ENCODE measurements at regions not wholly inside any gene's neighbourhood (a gene's known extent, or its start where the extent isn't known, plus 50 kb on each side); places are given as distances from the start of the nearest gene placed in this dataset.

- no peak for DNase-seq (ENCODE audit: low read depth)
- Histone ChIP-seq H3K9me3 (ENCODE audit: control insufficient read depth, low read length) (peaks cover 3% of the 10 kb centered on the region), H3K9ac (ENCODE audit: low read length) (no peak overlapping the region), H3K36me3 (ENCODE audit: control insufficient read depth, insufficient read depth, low read length, severe bottlenecking) (no peaks in the 10 kb centered on the region), H3K27me3 (replicated peaks; ENCODE audit: control insufficient read depth, insufficient read depth, low read length) (no peaks in the 10 kb centered on the region), H3K4me1 (ENCODE audit: control insufficient read depth, insufficient read depth, low read length) (no peaks in the 10 kb centered on the region), H3K4me3 (ENCODE audit: low read length) (no peak overlapping the region)
Observed at GRCh38 chr5:24916863-24917262, 272.1 kb upstream of the CDH10 start.

DNA sequence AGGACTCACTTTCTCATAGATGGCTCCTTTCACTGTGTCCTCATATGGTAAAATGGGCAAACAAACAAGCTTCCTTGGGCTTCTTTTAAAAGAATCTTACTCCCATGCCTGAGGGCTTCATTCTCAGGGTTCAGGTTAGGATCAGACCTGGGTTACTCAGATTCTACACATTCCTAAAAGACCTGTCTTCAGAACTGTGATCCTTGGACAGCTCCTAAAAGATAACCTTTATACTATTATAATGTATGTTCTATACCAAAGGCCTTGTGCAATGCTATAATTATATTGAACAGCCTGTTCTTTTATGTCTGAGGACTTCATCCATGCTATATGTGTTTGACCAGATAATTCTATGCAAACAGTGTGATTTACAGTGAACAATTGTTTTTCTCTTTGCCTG lies 264.4 kb upstream of the CDH10 start:
- Histone ChIP-seq H3K9ac (ENCODE audit: low read length) (no peak overlapping the region), H3K9me3 (ENCODE audit: control insufficient read depth, low read length) (no peaks in the 10 kb centered on the region), H3K4me1 (ENCODE audit: control insufficient read depth, insufficient read depth, low read length) (no peaks in the 10 kb centered on the region), H3K27me3 (replicated peaks; ENCODE audit: control insufficient read depth, insufficient read depth, low read length) (no peaks in the 10 kb centered on the region), H3K36me3 (ENCODE audit: control insufficient read depth, insufficient read depth, low read length, severe bottlenecking) (no peaks in the 10 kb centered on the region), H3K4me3 (ENCODE audit: low read length) (no peak overlapping the region)
- no peak for DNase-seq (ENCODE audit: low read depth)

- H3K4me3 ChIP-seq (ENCODE audit: low read length) = no peak overlapping the region
- no peaks in the 10 kb centered on the region for H3K36me3 ChIP-seq (ENCODE audit: control insufficient read depth, insufficient read depth, low read length, severe bottlenecking)
- no peaks in the 10 kb centered on the region for H3K9me3 ChIP-seq (ENCODE audit: control insufficient read depth, low read length)
- no peaks in the 10 kb centered on the region for H3K27me3 ChIP-seq (replicated peaks; ENCODE audit: control insufficient read depth, insufficient read depth, low read length)
- H3K9ac ChIP-seq (ENCODE audit: low read length) = no peak overlapping the region
- DNase-seq (ENCODE audit: low read depth) = no peak
- H3K4me1 ChIP-seq (ENCODE audit: control insufficient read depth, insufficient read depth, low read length) = no peaks in the 10 kb centered on the region
Observed at GRCh38 chr5:24906689-24907088, 261.9 kb upstream of the CDH10 start.

DNA sequence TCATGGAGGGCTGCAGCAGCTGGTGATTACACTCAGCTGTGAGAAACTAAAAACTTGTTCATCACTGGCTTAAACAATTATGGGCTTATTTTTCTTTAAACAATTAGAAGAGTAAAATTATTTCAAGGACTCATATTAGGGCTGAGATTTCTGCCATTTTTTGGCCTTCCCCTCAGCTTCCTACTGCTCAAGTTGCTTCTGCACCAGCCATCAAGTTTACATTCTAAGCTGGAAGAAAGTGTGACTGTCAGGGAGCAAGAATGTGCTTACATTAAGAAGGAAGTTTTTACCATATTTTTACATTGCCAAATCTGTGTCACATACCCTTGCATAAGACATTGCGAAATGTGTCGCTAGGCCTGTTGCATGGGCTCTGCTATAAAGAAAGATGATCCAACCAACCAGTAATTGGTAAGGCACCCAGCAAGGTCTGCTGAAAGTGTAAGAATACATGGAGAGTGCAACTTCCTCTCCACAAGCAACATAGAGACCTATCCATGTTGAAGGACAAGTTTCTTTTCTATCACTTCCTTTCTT lies 260.3 kb upstream of the CDH10 start:
- DNase-seq (ENCODE audit: low read depth) = peak; percentile 61
- no peaks in the 10 kb centered on the region for H3K27me3 ChIP-seq (replicated peaks; ENCODE audit: control insufficient read depth, insufficient read depth, low read length)
- no peaks in the 10 kb centered on the region for H3K9me3 ChIP-seq (ENCODE audit: control insufficient read depth, low read length)
- H3K9ac ChIP-seq (ENCODE audit: low read length) = no peak overlapping the region
- H3K4me3 ChIP-seq (ENCODE audit: low read length) = no peak overlapping the region
- H3K4me1 ChIP-seq (ENCODE audit: control insufficient read depth, insufficient read depth, low read length) = no peaks in the 10 kb centered on the region
- no peaks in the 10 kb centered on the region for H3K36me3 ChIP-seq (ENCODE audit: control insufficient read depth, insufficient read depth, low read length, severe bottlenecking)

DNA sequence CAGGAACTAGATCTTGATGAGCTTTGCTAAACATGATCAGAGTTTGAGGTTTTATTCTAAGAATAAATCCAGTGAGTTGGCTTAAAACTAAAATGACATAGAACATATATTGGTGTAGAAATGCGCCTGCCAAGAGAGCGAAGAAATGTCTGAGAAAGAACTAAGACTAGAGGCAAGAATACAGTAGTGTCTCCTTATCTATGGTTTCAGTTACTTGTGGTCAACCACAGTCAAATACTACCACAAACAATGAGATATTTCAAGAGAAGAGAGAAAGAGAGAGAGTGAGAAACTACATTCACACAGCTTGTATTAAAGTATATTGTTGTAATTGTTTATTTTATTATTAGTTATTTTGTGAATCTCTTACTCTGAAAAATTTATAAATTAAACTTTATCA lies 254.4 kb upstream of the CDH10 start:
- DNase-seq (ENCODE audit: low read depth) = no peak
- no peaks in the 10 kb centered on the region for H3K4me1 ChIP-seq (ENCODE audit: control insufficient read depth, insufficient read depth, low read length)

DNA sequence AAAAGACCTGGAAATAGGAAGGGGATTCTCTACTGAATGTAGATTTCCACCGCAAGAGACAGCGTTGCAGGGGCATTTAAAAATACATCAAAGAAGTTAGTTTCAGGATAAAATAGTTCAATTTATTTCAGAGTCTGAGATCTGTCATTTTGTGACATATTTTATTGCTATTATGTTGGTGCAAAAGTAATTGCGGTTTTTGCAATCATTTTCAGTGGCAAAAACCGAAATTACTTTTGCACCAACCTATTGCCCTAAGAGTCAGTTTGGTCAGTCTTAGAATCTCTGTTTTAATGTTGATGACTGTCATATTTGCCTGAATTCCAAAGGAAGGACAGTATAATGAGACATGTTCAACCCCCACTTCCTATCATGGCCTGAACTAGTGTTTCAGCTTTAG lies 219.5 kb upstream of the CDH10 start:
- no peaks in the 10 kb centered on the region for H3K27me3 ChIP-seq (replicated peaks; ENCODE audit: control insufficient read depth, insufficient read depth, low read length)
- no peaks in the 10 kb centered on the region for H3K9me3 ChIP-seq (ENCODE audit: control insufficient read depth, low read length)
- DNase-seq (ENCODE audit: low read depth) = no peak
- H3K4me3 ChIP-seq (ENCODE audit: low read length) = no peak overlapping the region
- H3K4me1 ChIP-seq (ENCODE audit: control insufficient read depth, insufficient read depth, low read length) = no peaks in the 10 kb centered on the region
- H3K36me3 ChIP-seq (ENCODE audit: control insufficient read depth, insufficient read depth, low read length, severe bottlenecking) = no peaks in the 10 kb centered on the region
- no peak overlapping the region for H3K9ac ChIP-seq (ENCODE audit: low read length)

More for the DNA sequence above, 254.4 kb upstream of the CDH10 start:
- Histone ChIP-seq H3K36me3 (ENCODE audit: control insufficient read depth, insufficient read depth, low read length, severe bottlenecking) (no peaks in the 10 kb centered on the region), H3K9me3 (ENCODE audit: control insufficient read depth, low read length) (no peaks in the 10 kb centered on the region), H3K27me3 (replicated peaks; ENCODE audit: control insufficient read depth, insufficient read depth, low read length) (no peaks in the 10 kb centered on the region), H3K4me3 (ENCODE audit: low read length) (no peak overlapping the region), H3K9ac (ENCODE audit: low read length) (no peak overlapping the region)

GRCh38 chr5:24862117-24862516 lies 217.3 kb upstream of the CDH10 start:
- Histone ChIP-seq H3K9ac (ENCODE audit: low read length) (no peak overlapping the region), H3K27me3 (replicated peaks; ENCODE audit: control insufficient read depth, insufficient read depth, low read length) (no peaks in the 10 kb centered on the region), H3K9me3 (ENCODE audit: control insufficient read depth, low read length) (no peaks in the 10 kb centered on the region), H3K4me1 (ENCODE audit: control insufficient read depth, insufficient read depth, low read length) (no peaks in the 10 kb centered on the region), H3K36me3 (ENCODE audit: control insufficient read depth, insufficient read depth, low read length, severe bottlenecking) (no peaks in the 10 kb centered on the region), H3K4me3 (ENCODE audit: low read length) (no peak overlapping the region)
- DNase-seq (ENCODE audit: low read depth) = no peak

GRCh38 chr5:24855485-24855884 lies 210.7 kb upstream of the CDH10 start:
- Histone ChIP-seq H3K4me1 (ENCODE audit: control insufficient read depth, insufficient read depth, low read length) (no peaks in the 10 kb centered on the region), H3K36me3 (ENCODE audit: control insufficient read depth, insufficient read depth, low read length, severe bottlenecking) (no peaks in the 10 kb centered on the region), H3K9ac (ENCODE audit: low read length) (no peak overlapping the region), H3K9me3 (ENCODE audit: control insufficient read depth, low read length) (no peaks in the 10 kb centered on the region), H3K27me3 (replicated peaks; ENCODE audit: control insufficient read depth, insufficient read depth, low read length) (no peaks in the 10 kb centered on the region), H3K4me3 (ENCODE audit: low read length) (no peak overlapping the region)
- no peak for DNase-seq (ENCODE audit: low read depth)

DNA sequence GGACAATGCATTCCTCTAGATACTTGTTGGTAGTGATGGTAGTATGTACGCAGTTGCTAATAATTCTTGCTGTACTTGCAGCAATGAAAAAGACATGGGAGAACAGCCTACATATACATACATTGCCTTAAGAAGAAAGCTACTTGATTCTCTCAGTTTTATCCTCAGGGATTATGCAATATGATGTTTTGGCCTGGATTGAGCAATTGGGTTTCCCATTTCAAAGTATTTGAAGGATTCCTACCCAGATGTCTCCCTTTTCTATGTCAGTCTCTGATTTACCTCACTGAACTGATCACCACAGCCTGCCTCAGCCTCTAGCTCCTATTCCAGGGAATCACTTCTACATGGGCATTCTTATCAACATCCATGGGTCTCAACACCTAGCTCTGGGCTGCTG lies 210.1 kb upstream of the CDH10 start:
- Histone ChIP-seq H3K4me3 (ENCODE audit: low read length) (no peak overlapping the region), H3K36me3 (ENCODE audit: control insufficient read depth, insufficient read depth, low read length, severe bottlenecking) (no peaks in the 10 kb centered on the region), H3K9ac (ENCODE audit: low read length) (no peak overlapping the region), H3K9me3 (ENCODE audit: control insufficient read depth, low read length) (no peaks in the 10 kb centered on the region), H3K27me3 (replicated peaks; ENCODE audit: control insufficient read depth, insufficient read depth, low read length) (no peaks in the 10 kb centered on the region), H3K4me1 (ENCODE audit: control insufficient read depth, insufficient read depth, low read length) (no peaks in the 10 kb centered on the region)
- DNase-seq (ENCODE audit: low read depth) = peak; percentile 8

DNA sequence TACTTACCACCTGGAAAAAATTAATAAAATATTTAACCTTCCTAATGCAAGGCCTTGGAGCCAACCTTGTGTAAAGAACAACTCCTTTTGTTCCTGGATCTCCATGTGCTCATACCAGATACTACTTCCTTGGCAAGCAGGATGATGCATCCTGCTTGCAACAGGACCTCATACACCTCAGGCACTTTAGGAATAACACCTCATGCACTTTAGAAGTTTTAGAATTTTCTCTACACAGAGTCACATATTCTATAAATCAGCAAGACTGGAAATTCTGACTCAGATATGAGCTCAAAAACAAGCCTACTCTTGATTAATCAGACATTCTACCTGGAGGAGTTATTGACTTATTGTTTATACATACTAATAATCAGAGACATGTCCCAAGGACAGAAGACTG lies 209.6 kb upstream of the CDH10 start:
- Histone ChIP-seq H3K9me3 (ENCODE audit: control insufficient read depth, low read length) (no peaks in the 10 kb centered on the region), H3K4me3 (ENCODE audit: low read length) (no peak overlapping the region), H3K9ac (ENCODE audit: low read length) (no peak overlapping the region), H3K36me3 (ENCODE audit: control insufficient read depth, insufficient read depth, low read length, severe bottlenecking) (no peaks in the 10 kb centered on the region), H3K27me3 (replicated peaks; ENCODE audit: control insufficient read depth, insufficient read depth, low read length) (no peaks in the 10 kb centered on the region), H3K4me1 (ENCODE audit: control insufficient read depth, insufficient read depth, low read length) (no peaks in the 10 kb centered on the region)
- DNase-seq (ENCODE audit: low read depth) = no peak

- H3K36me3 ChIP-seq (ENCODE audit: control insufficient read depth, insufficient read depth, low read length, severe bottlenecking) = no peaks in the 10 kb centered on the region
- no peaks in the 10 kb centered on the region for H3K27me3 ChIP-seq (replicated peaks; ENCODE audit: control insufficient read depth, insufficient read depth, low read length)
- DNase-seq (ENCODE audit: low read depth) = no peak
- no peak overlapping the region for H3K9ac ChIP-seq (ENCODE audit: low read length)
- H3K4me1 ChIP-seq (ENCODE audit: control insufficient read depth, insufficient read depth, low read length) = no peaks in the 10 kb centered on the region
- H3K9me3 ChIP-seq (ENCODE audit: control insufficient read depth, low read length) = peaks cover 2% of the 10 kb centered on the region
- no peak overlapping the region for H3K4me3 ChIP-seq (ENCODE audit: low read length)
Observed at GRCh38 chr5:24850926-24851486, 206.2 kb upstream of the CDH10 start.

DNA sequence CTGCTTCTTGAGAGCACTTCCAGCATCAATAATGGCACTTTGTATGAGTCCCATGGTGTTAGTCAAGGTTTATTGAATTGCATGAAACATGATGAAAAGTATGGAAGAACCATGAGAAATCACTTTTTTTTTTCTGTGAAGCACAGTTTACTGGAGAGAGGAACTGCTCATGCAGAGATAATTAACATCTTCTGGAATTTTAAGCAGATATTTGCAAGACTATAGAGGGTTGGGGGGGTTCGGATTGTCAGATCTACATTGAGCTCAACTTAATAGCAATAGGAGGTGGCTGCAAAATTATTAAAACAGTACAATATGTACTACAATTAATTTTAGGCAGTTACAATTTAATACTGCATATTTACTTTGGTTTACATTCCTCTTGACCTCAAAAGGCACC lies 204.4 kb upstream of the CDH10 start:
- no peak for DNase-seq (ENCODE audit: low read depth)
- Histone ChIP-seq H3K36me3 (ENCODE audit: control insufficient read depth, insufficient read depth, low read length, severe bottlenecking) (no peaks in the 10 kb centered on the region), H3K9ac (ENCODE audit: low read length) (no peak overlapping the region), H3K4me3 (ENCODE audit: low read length) (no peak overlapping the region), H3K9me3 (ENCODE audit: control insufficient read depth, low read length) (peaks cover 2% of the 10 kb centered on the region), H3K27me3 (replicated peaks; ENCODE audit: control insufficient read depth, insufficient read depth, low read length) (no peaks in the 10 kb centered on the region), H3K4me1 (ENCODE audit: control insufficient read depth, insufficient read depth, low read length) (no peaks in the 10 kb centered on the region)
